ENCODE measurements at regions not wholly inside any gene's neighbourhood (a gene's known extent, or its start where the extent isn't known, plus 50 kb on each side); places are given as distances from the start of the nearest gene placed in this dataset.

GRCh38 chr10:8800426-8800825 lies 745.9 kb downstream of the GATA3 start:
- H3K4me3 ChIP-seq (ENCODE audit: low read length): no peak overlapping the region
- H3K9me3 ChIP-seq (ENCODE audit: insufficient read depth, low read depth, low read length): no peaks in the 10 kb centered on the region

GRCh38 chr10:8803992-8804391 lies 749.5 kb downstream of the GATA3 start:
- H3K9ac ChIP-seq (ENCODE audit: low read depth, low read length): no peak overlapping the region
- H3K9me3 ChIP-seq (ENCODE audit: insufficient read depth, low read depth, low read length): no peaks in the 10 kb centered on the region
- peaks cover 12% of the 10 kb centered on the region; the same call in 1 of the 2 replicates for H3K27me3 ChIP-seq (ENCODE audit: insufficient read depth, low read length)
- H3K27ac ChIP-seq (ENCODE audit: low read length): no peak overlapping the region
- H3K4me3 ChIP-seq (ENCODE audit: low read length): no peak overlapping the region
- no peaks in the 10 kb centered on the region for H3K36me3 ChIP-seq (ENCODE audit: insufficient read depth, low read depth, low read length)
- no peaks in the 10 kb centered on the region; the same call in 1 of the 2 replicates for H3K4me1 ChIP-seq (ENCODE audit: insufficient read depth, low read length)

More at GRCh38 chr10:8800426-8800825, 745.9 kb downstream of the GATA3 start:
- Histone ChIP-seq H3K27ac (ENCODE audit: low read length) (no peak overlapping the region), H3K4me1 (ENCODE audit: insufficient read depth, low read length) (no peaks in the 10 kb centered on the region; the same call in 1 of the 2 replicates), H3K27me3 (ENCODE audit: insufficient read depth, low read length) (peaks cover 10% of the 10 kb centered on the region; the same call in 1 of the 2 replicates), H3K9ac (ENCODE audit: low read depth, low read length) (no peak overlapping the region), H3K36me3 (ENCODE audit: insufficient read depth, low read depth, low read length) (no peaks in the 10 kb centered on the region)

- H3K27ac ChIP-seq (ENCODE audit: low read length): no peak overlapping the region
- H3K9ac ChIP-seq (ENCODE audit: low read depth, low read length): no peak overlapping the region
- no peaks in the 10 kb centered on the region for H3K4me1 ChIP-seq (ENCODE audit: insufficient read depth, low read length)
- H3K27me3 ChIP-seq (ENCODE audit: insufficient read depth, low read length): no peaks in the 10 kb centered on the region
- H3K36me3 ChIP-seq (ENCODE audit: insufficient read depth, low read depth, low read length): no peaks in the 10 kb centered on the region
- no peak overlapping the region for H3K4me3 ChIP-seq (ENCODE audit: low read length)
- H3K9me3 ChIP-seq (ENCODE audit: insufficient read depth, low read depth, low read length): no peaks in the 10 kb centered on the region
These were observed 756.2 kb downstream of the GATA3 start for GRCh38 chr10:8810677-8811076.

GRCh38 chr10:8811201-8811600 lies 756.7 kb downstream of the GATA3 start:
- Histone ChIP-seq H3K9ac (ENCODE audit: low read depth, low read length) (no peak overlapping the region), H3K4me1 (ENCODE audit: insufficient read depth, low read length) (no peaks in the 10 kb centered on the region; the same call in 1 of the 2 replicates), H3K27ac (ENCODE audit: low read length) (no peak overlapping the region), H3K27me3 (ENCODE audit: insufficient read depth, low read length) (no peaks in the 10 kb centered on the region), H3K9me3 (ENCODE audit: insufficient read depth, low read depth, low read length) (no peaks in the 10 kb centered on the region), H3K4me3 (ENCODE audit: low read length) (no peak overlapping the region), H3K36me3 (ENCODE audit: insufficient read depth, low read depth, low read length) (no peaks in the 10 kb centered on the region)

- Histone ChIP-seq H3K9ac (ENCODE audit: low read depth, low read length) (no peak overlapping the region), H3K4me3 (ENCODE audit: low read length) (no peak overlapping the region), H3K4me1 (ENCODE audit: insufficient read depth, low read length) (no peaks in the 10 kb centered on the region; the same call in 1 of the 2 replicates), H3K27me3 (ENCODE audit: insufficient read depth, low read length) (no peaks in the 10 kb centered on the region), H3K36me3 (ENCODE audit: insufficient read depth, low read depth, low read length) (no peaks in the 10 kb centered on the region), H3K9me3 (ENCODE audit: insufficient read depth, low read depth, low read length) (no peaks in the 10 kb centered on the region), H3K27ac (ENCODE audit: low read length) (no peak overlapping the region)
These were observed 761.5 kb downstream of the GATA3 start for GRCh38 chr10:8815969-8816368.

GRCh38 chr10:8817299-8817698 lies 762.8 kb downstream of the GATA3 start:
- no peak overlapping the region for H3K9ac ChIP-seq (ENCODE audit: low read depth, low read length)
- no peak overlapping the region for H3K27ac ChIP-seq (ENCODE audit: low read length)
- no peaks in the 10 kb centered on the region for H3K9me3 ChIP-seq (ENCODE audit: insufficient read depth, low read depth, low read length)
- no peaks in the 10 kb centered on the region; the same call in 1 of the 2 replicates for H3K4me1 ChIP-seq (ENCODE audit: insufficient read depth, low read length)
- no peaks in the 10 kb centered on the region for H3K36me3 ChIP-seq (ENCODE audit: insufficient read depth, low read depth, low read length)
- no peak overlapping the region for H3K4me3 ChIP-seq (ENCODE audit: low read length)
- no peaks in the 10 kb centered on the region for H3K27me3 ChIP-seq (ENCODE audit: insufficient read depth, low read length)

GRCh38 chr10:8825611-8826010 lies 771.1 kb downstream of the GATA3 start:
- H3K4me1 ChIP-seq (ENCODE audit: insufficient read depth, low read length): no peaks in the 10 kb centered on the region
- H3K9me3 ChIP-seq (ENCODE audit: insufficient read depth, low read depth, low read length): no peaks in the 10 kb centered on the region
- no peak overlapping the region for H3K27ac ChIP-seq (ENCODE audit: low read length)

GRCh38 chr10:8829592-8829991 lies 775.1 kb downstream of the GATA3 start:
- Histone ChIP-seq H3K9me3 (ENCODE audit: insufficient read depth, low read depth, low read length) (no peaks in the 10 kb centered on the region), H3K27me3 (ENCODE audit: insufficient read depth, low read length) (no peaks in the 10 kb centered on the region), H3K4me1 (ENCODE audit: insufficient read depth, low read length) (no peaks in the 10 kb centered on the region), H3K9ac (ENCODE audit: low read depth, low read length) (no peak overlapping the region), H3K36me3 (ENCODE audit: insufficient read depth, low read depth, low read length) (no peaks in the 10 kb centered on the region), H3K27ac (ENCODE audit: low read length) (no peak overlapping the region), H3K4me3 (ENCODE audit: low read length) (no peak overlapping the region)

More at GRCh38 chr10:8825611-8826010, 771.1 kb downstream of the GATA3 start:
- Histone ChIP-seq H3K27me3 (ENCODE audit: insufficient read depth, low read length) (no peaks in the 10 kb centered on the region), H3K9ac (ENCODE audit: low read depth, low read length) (no peak overlapping the region), H3K36me3 (ENCODE audit: insufficient read depth, low read depth, low read length) (no peaks in the 10 kb centered on the region), H3K4me3 (ENCODE audit: low read length) (no peak overlapping the region)

GRCh38 chr10:8830048-8830447 lies 775.6 kb downstream of the GATA3 start:
- no peak overlapping the region for H3K9ac ChIP-seq (ENCODE audit: low read depth, low read length)
- no peak overlapping the region for H3K4me3 ChIP-seq (ENCODE audit: low read length)
- H3K27ac ChIP-seq (ENCODE audit: low read length): no peak overlapping the region
- no peaks in the 10 kb centered on the region for H3K27me3 ChIP-seq (ENCODE audit: insufficient read depth, low read length)
- no peaks in the 10 kb centered on the region for H3K4me1 ChIP-seq (ENCODE audit: insufficient read depth, low read length)
- no peaks in the 10 kb centered on the region for H3K36me3 ChIP-seq (ENCODE audit: insufficient read depth, low read depth, low read length)
- H3K9me3 ChIP-seq (ENCODE audit: insufficient read depth, low read depth, low read length): no peaks in the 10 kb centered on the region

- Histone ChIP-seq H3K27ac (ENCODE audit: low read length) (no peak overlapping the region), H3K9me3 (ENCODE audit: insufficient read depth, low read depth, low read length) (no peaks in the 10 kb centered on the region), H3K4me3 (ENCODE audit: low read length) (no peak overlapping the region), H3K4me1 (ENCODE audit: insufficient read depth, low read length) (no peaks in the 10 kb centered on the region), H3K27me3 (ENCODE audit: insufficient read depth, low read length) (no peaks in the 10 kb centered on the region), H3K9ac (ENCODE audit: low read depth, low read length) (no peak overlapping the region), H3K36me3 (ENCODE audit: insufficient read depth, low read depth, low read length) (no peaks in the 10 kb centered on the region)
These were observed 776.4 kb downstream of the GATA3 start for GRCh38 chr10:8830876-8831275.

GRCh38 chr10:8835453-8836167 lies 781.1 kb downstream of the GATA3 start:
- no peak overlapping the region for H3K9ac ChIP-seq (ENCODE audit: low read depth, low read length)
- H3K36me3 ChIP-seq (ENCODE audit: insufficient read depth, low read depth, low read length): no peaks in the 10 kb centered on the region
- H3K27ac ChIP-seq (ENCODE audit: low read length): no peak overlapping the region
- H3K27me3 ChIP-seq (ENCODE audit: insufficient read depth, low read length): peaks cover 24% of the 10 kb centered on the region
- peaks cover 1% of the 10 kb centered on the region; the same call in 1 of the 2 replicates for H3K4me1 ChIP-seq (ENCODE audit: insufficient read depth, low read length)
- no peak overlapping the region for H3K4me3 ChIP-seq (ENCODE audit: low read length)
- no peaks in the 10 kb centered on the region for H3K9me3 ChIP-seq (ENCODE audit: insufficient read depth, low read depth, low read length)

- H3K27me3 ChIP-seq (ENCODE audit: insufficient read depth, low read length): peaks cover 44% of the 10 kb centered on the region
- no peak overlapping the region for H3K9ac ChIP-seq (ENCODE audit: low read depth, low read length)
- H3K27ac ChIP-seq (ENCODE audit: low read length): no peak overlapping the region
- no peak overlapping the region for H3K4me3 ChIP-seq (ENCODE audit: low read length)
- no peaks in the 10 kb centered on the region for H3K9me3 ChIP-seq (ENCODE audit: insufficient read depth, low read depth, low read length)
- H3K36me3 ChIP-seq (ENCODE audit: insufficient read depth, low read depth, low read length): no peaks in the 10 kb centered on the region
- peaks cover 8% of the 10 kb centered on the region; the same call in 1 of the 2 replicates for H3K4me1 ChIP-seq (ENCODE audit: insufficient read depth, low read length)
These were observed 785.9 kb downstream of the GATA3 start for GRCh38 chr10:8840356-8840755.
